Fibroblast of lung (primary cell): ENCODE measurements at regions not wholly inside any gene's neighbourhood (a gene's known extent, or its start where the extent isn't known, plus 50 kb on each side); places are given as distances from the start of the nearest gene placed in this dataset.

Experiments
- EZH2 ChIP-seq: IDR thresholded peaks from 2 replicates; pipeline ENCODE4 v1.5.1; 2012; ENCODE audit warnings: low read length, control low read depth, mild to moderate bottlenecking; ENCODE audit errors: missing control alignments
- TF ChIP-seq, protein P1 (sequence below), 2 donors: IDR thresholded peaks in 1 of 2; conservative IDR thresholded peaks in 1 of 2; 1 replicate in 1 of 2; 2 replicates in 1 of 2; pipeline ENCODE4 v1.5.1; 2011 to 2012; ENCODE audit warnings: low read length in 2 of 2, control low read depth in 1 of 2, inconsistent platforms in 1 of 2, low read depth in 1 of 2, mild to moderate bottlenecking in 1 of 2

GRCh38 chr2:176758426-176758825 lies 454.2 kb upstream of the HNRNPA3 start:
- TF ChIP-seq, protein P1, sequence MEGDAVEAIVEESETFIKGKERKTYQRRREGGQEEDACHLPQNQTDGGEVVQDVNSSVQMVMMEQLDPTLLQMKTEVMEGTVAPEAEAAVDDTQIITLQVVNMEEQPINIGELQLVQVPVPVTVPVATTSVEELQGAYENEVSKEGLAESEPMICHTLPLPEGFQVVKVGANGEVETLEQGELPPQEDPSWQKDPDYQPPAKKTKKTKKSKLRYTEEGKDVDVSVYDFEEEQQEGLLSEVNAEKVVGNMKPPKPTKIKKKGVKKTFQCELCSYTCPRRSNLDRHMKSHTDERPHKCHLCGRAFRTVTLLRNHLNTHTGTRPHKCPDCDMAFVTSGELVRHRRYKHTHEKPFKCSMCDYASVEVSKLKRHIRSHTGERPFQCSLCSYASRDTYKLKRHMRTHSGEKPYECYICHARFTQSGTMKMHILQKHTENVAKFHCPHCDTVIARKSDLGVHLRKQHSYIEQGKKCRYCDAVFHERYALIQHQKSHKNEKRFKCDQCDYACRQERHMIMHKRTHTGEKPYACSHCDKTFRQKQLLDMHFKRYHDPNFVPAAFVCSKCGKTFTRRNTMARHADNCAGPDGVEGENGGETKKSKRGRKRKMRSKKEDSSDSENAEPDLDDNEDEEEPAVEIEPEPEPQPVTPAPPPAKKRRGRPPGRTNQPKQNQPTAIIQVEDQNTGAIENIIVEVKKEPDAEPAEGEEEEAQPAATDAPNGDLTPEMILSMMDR (conservative IDR thresholded peaks at IDR 0.05 in 1 of 2, IDR thresholded peaks at IDR 0.05 in 1 of 2; ENCODE audit: low read depth in 1 of 2, low read length in 2 of 2): no peak
- no peak for TF ChIP-seq EZH2
